ENCODE measurements at regions not wholly inside any gene's neighbourhood (a gene's known extent, or its start where the extent isn't known, plus 50 kb on each side); places are given as distances from the start of the nearest gene placed in this dataset.

DNA sequence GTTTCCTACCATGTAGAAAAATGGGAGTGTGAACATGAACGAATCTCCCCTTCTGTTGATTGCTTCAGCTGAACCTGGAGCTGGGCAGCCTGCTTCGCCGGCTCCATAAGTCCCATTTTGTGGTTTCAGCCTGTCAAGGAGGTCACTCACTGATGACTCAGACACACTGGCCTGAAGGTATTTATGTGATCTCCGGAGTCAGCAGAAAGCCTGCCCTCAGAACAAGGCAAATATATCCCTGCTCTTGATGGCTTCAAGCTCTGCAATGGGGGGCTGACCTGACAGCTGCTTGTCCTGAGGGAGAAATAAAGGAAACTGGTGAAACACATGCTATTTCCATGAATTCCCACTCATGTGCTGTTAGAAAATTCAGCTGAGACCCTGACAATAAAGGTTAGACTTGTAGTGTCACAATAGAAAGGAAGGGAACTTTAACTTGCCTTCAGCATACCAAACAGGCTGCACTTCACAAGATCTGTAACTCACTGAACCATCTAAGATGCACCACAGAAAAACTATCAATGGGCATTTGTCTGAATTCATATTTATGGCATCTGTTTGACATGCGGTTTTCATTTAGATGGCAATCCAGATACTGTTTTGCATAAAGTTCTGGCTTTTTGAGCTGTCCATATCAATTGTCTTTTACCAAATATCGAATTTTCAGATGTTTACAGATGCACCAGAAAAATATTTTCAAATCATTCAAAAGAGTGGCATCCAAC, 282.0 kb upstream of the VEPH1 start:
- DNase-seq, result no peak
- Mint-ChIP-seq H3K9me3 (peaks cover 10% of the 10 kb centered on the region), H3K4me3 (no peak overlapping the region), H3K27me3 (no peaks in the 10 kb centered on the region), H3K4me1 (no peaks in the 10 kb centered on the region), H3K36me3 (ENCODE audit: low read depth) (no peaks in the 10 kb centered on the region), H3K27ac (no peak overlapping the region)
- ATAC-seq, result no peak

DNA sequence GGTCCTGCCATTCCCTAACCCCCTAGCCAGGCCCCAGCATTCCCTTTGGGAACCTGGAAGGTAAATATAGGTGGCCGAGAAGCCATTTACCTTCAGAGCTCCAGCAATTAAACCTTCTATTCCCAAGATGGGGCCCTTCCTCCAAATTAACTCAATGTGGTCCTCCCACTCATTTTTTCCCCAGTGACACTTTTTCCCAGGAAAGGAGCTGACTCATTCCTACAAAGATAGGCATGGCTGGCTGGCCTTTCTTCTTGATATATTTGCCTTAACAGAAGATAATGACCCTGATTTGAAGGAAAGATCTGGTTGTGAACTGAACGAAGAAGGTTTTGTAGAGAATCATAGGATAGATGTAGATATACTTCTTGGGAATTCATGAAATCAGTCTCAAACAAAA, 279.0 kb upstream of the VEPH1 start:
- Mint-ChIP-seq H3K36me3 (ENCODE audit: low read depth) (no peaks in the 10 kb centered on the region), H3K4me1 (no peaks in the 10 kb centered on the region), H3K27me3 (no peaks in the 10 kb centered on the region), H3K27ac (no peak overlapping the region), H3K9me3 (peaks cover 3% of the 10 kb centered on the region), H3K4me3 (no peak overlapping the region)
- DNase-seq (no peak), ATAC-seq (no peak)

DNA sequence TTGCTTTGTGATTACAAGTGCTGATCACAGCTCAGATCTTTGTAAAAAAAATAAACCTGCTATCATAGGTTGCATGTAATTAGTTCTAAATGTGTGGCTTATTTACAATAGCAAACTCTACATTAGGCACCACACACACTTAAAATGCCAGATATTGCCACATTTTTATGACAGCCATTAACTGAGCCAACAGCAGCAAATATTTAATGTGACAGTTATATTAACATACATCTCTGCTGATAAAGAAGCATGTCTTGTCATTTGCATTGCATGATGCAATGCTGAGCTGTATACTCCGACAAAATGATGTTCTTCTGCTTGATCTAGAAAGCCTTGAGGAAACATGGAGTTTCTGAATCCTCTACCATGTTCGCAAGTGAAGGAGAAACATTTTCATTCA, 273.6 kb upstream of the VEPH1 start:
- Mint-ChIP-seq H3K4me1 (no peaks in the 10 kb centered on the region), H3K27ac (no peak overlapping the region), H3K9me3 (no peaks in the 10 kb centered on the region), H3K36me3 (ENCODE audit: low read depth) (no peaks in the 10 kb centered on the region), H3K4me3 (no peak overlapping the region), H3K27me3 (no peaks in the 10 kb centered on the region)
- DNase-seq (no peak), ATAC-seq (no peak)

DNA sequence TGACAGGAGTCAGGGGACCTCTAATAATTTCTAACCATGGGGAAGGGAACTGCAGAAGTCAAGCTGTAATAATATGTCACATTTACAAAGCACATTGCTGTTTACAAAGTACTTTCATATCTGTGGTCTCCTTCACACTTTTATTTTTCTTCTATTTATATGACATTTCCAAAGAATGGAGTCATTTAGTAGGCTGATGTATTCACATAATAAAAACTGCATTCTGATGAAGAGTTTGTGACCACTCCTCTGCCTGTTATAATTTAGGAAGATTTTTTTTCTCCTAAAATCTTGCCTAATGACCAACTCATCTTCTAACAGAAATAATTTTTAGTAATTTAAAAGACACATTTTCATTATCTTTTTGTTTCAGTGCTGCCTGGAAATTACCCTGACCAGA, 272.2 kb upstream of the VEPH1 start:
- Mint-ChIP-seq H3K4me1 (no peaks in the 10 kb centered on the region), H3K36me3 (ENCODE audit: low read depth) (no peaks in the 10 kb centered on the region), H3K27me3 (no peaks in the 10 kb centered on the region), H3K4me3 (no peak overlapping the region), H3K27ac (no peak overlapping the region), H3K9me3 (no peaks in the 10 kb centered on the region)
- DNase-seq (no peak), ATAC-seq (no peak)

GRCh38 chr3:157769378-157769777, 266.2 kb upstream of the VEPH1 start:
- Mint-ChIP-seq H3K9me3 (no peaks in the 10 kb centered on the region), H3K36me3 (ENCODE audit: low read depth) (no peaks in the 10 kb centered on the region), H3K27ac (no peak overlapping the region), H3K4me1 (no peaks in the 10 kb centered on the region), H3K4me3 (no peak overlapping the region), H3K27me3 (no peaks in the 10 kb centered on the region)
- ATAC-seq, result no peak
- DNase-seq, result no peak

GRCh38 chr3:157767607-157768006, 264.4 kb upstream of the VEPH1 start:
- H3K27ac Mint-ChIP-seq, result no peak overlapping the region
- DNase-seq, result no peak
- H3K4me3 Mint-ChIP-seq, result no peak overlapping the region
- H3K27me3 Mint-ChIP-seq, result no peaks in the 10 kb centered on the region
- no peaks in the 10 kb centered on the region for H3K9me3 Mint-ChIP-seq
- no peak for ATAC-seq
- no peaks in the 10 kb centered on the region for H3K4me1 Mint-ChIP-seq
- H3K36me3 Mint-ChIP-seq (ENCODE audit: low read depth), result no peaks in the 10 kb centered on the region

DNA sequence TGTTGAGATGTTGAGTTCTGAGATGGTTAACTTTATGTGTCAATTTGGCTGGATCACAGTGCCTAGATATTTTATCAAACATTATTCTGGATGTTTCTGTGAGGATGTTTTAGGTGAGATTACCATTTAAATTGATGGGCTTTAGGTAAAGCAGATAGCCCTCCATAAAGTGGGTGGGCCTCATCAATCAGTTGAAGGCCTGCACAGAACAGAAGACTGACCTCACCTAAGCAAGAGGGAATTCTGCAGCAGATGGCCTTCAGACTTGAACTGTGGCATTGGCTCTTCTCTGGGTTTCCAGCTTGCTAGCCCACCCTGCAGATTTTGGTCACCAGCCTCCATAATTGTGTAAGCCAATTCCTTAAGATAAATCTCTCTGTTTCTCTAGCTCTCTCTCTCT, 260.4 kb upstream of the VEPH1 start:
- Mint-ChIP-seq H3K9me3 (no peaks in the 10 kb centered on the region), H3K36me3 (ENCODE audit: low read depth) (no peaks in the 10 kb centered on the region), H3K27ac (no peak overlapping the region), H3K4me1 (no peaks in the 10 kb centered on the region), H3K4me3 (no peak overlapping the region), H3K27me3 (no peaks in the 10 kb centered on the region)
- no peak for ATAC-seq
- no peak for DNase-seq

- Mint-ChIP-seq H3K9me3 (no peaks in the 10 kb centered on the region), H3K4me1 (no peaks in the 10 kb centered on the region), H3K4me3 (no peak overlapping the region), H3K27me3 (no peaks in the 10 kb centered on the region), H3K36me3 (ENCODE audit: low read depth) (no peaks in the 10 kb centered on the region), H3K27ac (no peak overlapping the region)
- DNase-seq (no peak), ATAC-seq (no peak)
Observed at GRCh38 chr3:157759311-157759710, 256.1 kb upstream of the VEPH1 start.

DNA sequence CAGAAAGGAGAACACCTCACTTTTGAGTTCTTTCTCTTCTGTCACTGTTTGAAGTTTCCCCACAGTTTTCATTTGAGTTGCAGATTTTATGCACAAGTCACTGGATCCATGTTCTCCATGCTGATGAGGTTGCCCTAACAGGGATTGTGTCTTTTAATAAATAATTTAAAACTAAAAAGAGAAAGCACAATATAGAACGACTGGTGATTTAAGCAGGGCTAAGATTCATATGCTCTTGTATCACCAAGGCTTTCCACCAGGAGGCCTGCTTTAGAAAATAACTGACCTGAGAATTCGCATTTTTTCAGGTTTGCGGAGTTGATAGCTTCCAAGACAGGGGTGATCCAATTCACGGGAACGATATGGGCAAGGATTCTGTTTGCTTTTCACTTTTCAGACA, 252.0 kb upstream of the VEPH1 start:
- H3K4me1 Mint-ChIP-seq, result no peaks in the 10 kb centered on the region
- DNase-seq (no peak), ATAC-seq (no peak)
- no peak overlapping the region for H3K4me3 Mint-ChIP-seq
- H3K27me3 Mint-ChIP-seq, result no peaks in the 10 kb centered on the region
- no peaks in the 10 kb centered on the region for H3K36me3 Mint-ChIP-seq (ENCODE audit: low read depth)
- H3K27ac Mint-ChIP-seq, result no peak overlapping the region
- H3K9me3 Mint-ChIP-seq, result no peaks in the 10 kb centered on the region

DNA sequence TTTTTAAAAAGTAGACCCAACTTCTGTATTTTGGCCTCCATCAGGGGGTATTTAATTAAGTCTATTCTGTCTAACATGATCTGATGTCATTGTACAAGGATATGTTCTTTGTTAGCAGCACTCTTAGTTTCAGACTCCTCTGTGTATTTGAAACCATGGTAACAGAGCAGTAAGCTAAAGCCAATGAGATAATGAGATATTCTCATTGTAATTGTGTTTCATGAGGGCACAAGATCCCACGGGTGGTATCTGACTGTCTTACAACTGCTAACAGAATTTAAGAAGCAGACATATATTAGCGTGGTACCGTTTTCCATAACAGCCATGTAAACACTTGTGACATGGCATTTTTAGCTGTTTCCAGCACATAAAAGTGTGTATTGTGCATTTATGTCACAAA, 251.2 kb upstream of the VEPH1 start:
- Mint-ChIP-seq H3K27ac (no peak overlapping the region), H3K4me3 (no peak overlapping the region), H3K27me3 (no peaks in the 10 kb centered on the region), H3K36me3 (ENCODE audit: low read depth) (no peaks in the 10 kb centered on the region), H3K4me1 (no peaks in the 10 kb centered on the region), H3K9me3 (no peaks in the 10 kb centered on the region)
- no peak for ATAC-seq
- DNase-seq, result no peak

GRCh38 chr3:157753787-157754136, 250.5 kb upstream of the VEPH1 start:
- no peak for DNase-seq

GRCh38 chr3:157752956-157753786, 250.0 kb upstream of the VEPH1 start:
- H3K4me3 Mint-ChIP-seq, result no peak overlapping the region
- H3K27ac Mint-ChIP-seq, result no peak overlapping the region
- no peak for ATAC-seq
- peaks cover 1% of the 10 kb centered on the region for H3K27me3 Mint-ChIP-seq
- H3K9me3 Mint-ChIP-seq, result no peaks in the 10 kb centered on the region
- H3K4me1 Mint-ChIP-seq, result no peaks in the 10 kb centered on the region
- H3K36me3 Mint-ChIP-seq (ENCODE audit: low read depth), result no peaks in the 10 kb centered on the region
- DNase-seq, result no peak

More at GRCh38 chr3:157753787-157754136, 250.5 kb upstream of the VEPH1 start:
- no peak for ATAC-seq
- no peaks in the 10 kb centered on the region for H3K4me1 Mint-ChIP-seq
- H3K27me3 Mint-ChIP-seq, result no peaks in the 10 kb centered on the region
- no peaks in the 10 kb centered on the region for H3K36me3 Mint-ChIP-seq (ENCODE audit: low read depth)
- no peaks in the 10 kb centered on the region for H3K9me3 Mint-ChIP-seq
- H3K4me3 Mint-ChIP-seq, result no peak overlapping the region
- no peak overlapping the region for H3K27ac Mint-ChIP-seq

- Mint-ChIP-seq H3K9me3 (no peaks in the 10 kb centered on the region), H3K36me3 (ENCODE audit: low read depth) (no peaks in the 10 kb centered on the region)
Observed at GRCh38 chr3:157752554-157752953, 249.3 kb upstream of the VEPH1 start.

DNA sequence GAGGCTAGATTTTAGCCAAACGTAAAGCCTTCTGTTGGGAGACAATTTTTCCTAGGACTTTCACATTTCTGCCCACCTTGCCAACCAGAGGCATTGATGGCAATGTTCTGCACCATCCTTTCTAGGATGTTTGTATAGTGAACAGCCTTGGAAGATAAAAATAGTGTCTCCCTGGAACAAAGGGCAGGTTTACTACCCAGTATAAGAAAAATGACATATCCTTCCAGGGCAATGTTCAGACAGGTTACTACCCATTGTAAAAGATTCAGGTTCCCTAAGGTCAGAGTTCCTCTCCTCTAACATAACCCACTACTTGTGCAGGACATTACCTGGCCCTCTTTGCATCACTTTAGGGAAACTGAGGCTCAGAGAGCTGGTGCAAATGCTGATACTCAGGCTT, 248.2 kb upstream of the VEPH1 start:
- Mint-ChIP-seq H3K27ac (no peak overlapping the region), H3K4me1 (no peaks in the 10 kb centered on the region), H3K4me3 (no peak overlapping the region), H3K36me3 (ENCODE audit: low read depth) (no peaks in the 10 kb centered on the region), H3K27me3 (peaks cover 3% of the 10 kb centered on the region), H3K9me3 (no peaks in the 10 kb centered on the region)
- DNase-seq (no peak), ATAC-seq (no peak)

More at GRCh38 chr3:157752554-157752953, 249.3 kb upstream of the VEPH1 start:
- no peak for ATAC-seq
- Mint-ChIP-seq H3K27ac (no peak overlapping the region), H3K27me3 (peaks cover 3% of the 10 kb centered on the region), H3K4me3 (no peak overlapping the region), H3K4me1 (no peaks in the 10 kb centered on the region)
- no peak for DNase-seq

- H3K4me1 Mint-ChIP-seq, result no peaks in the 10 kb centered on the region
- peaks cover 13% of the 10 kb centered on the region for H3K9me3 Mint-ChIP-seq
- no peak overlapping the region for H3K4me3 Mint-ChIP-seq
- DNase-seq (no peak), ATAC-seq (no peak)
- no peak overlapping the region for H3K27ac Mint-ChIP-seq
- H3K27me3 Mint-ChIP-seq, result peaks cover 3% of the 10 kb centered on the region
- H3K36me3 Mint-ChIP-seq (ENCODE audit: low read depth), result no peaks in the 10 kb centered on the region
Observed at GRCh38 chr3:157746391-157746790, 243.2 kb upstream of the VEPH1 start.
